ENCODE measurements at regions not wholly inside any gene's neighbourhood (a gene's known extent, or its start where the extent isn't known, plus 50 kb on each side); places are given as distances from the start of the nearest gene placed in this dataset.
A peak's percentile ranks its signal among the peaks of the same experiment; 100 is the strongest.

DNA sequence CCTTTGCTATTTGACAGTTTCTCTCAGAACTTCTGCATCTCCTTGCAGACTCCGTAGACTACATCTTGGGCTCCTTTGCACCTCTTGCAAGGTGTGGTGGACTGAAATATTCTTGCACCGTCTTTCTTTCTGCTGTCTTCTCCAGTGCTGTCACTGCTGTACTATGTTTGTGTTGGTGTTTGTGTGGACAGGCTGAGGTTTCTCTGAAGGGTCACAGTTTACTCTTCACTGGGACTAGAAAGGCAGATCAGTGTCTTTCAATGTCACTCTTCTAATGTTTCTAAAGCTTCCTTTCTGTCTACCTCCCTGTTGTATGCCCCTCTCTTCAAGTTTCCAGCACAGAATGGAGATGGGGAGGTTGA, 410.0 kb upstream of the CD180 start:
- Mint-ChIP-seq H3K27ac (peak overlapping the region in 1 of 3 donors; percentile 32), H3K4me3 (no peak overlapping the region), H3K27me3 (peaks cover 11% of the 10 kb centered on the region), H3K9me3 (peaks cover 0 to 10% (median 4%) of the 10 kb centered on the region in 7 donors), H3K36me3 (peaks cover under 1% of the 10 kb centered on the region), H3K4me1 (no peaks in the 10 kb centered on the region)
- no peaks in the 10 kb centered on the region for H3K27me3 ChIP-seq (ENCODE audit: control insufficient read depth, insufficient read depth, low read length)
- H3K4me3 ChIP-seq (ENCODE audit: low read depth, low read length) = no peak overlapping the region
- H3K9me3 ChIP-seq (ENCODE audit: control insufficient read depth in 2 of 2, low read length in 2 of 2) = no peaks in the 10 kb centered on the region
- DNase-seq (no peak), ATAC-seq (ENCODE audit: low read depth in 2 of 2) (no peak)
- no peaks in the 10 kb centered on the region for H3K36me3 ChIP-seq (ENCODE audit: control insufficient read depth, insufficient read depth, low read length)
- no peaks in the 10 kb centered on the region for H3K4me1 ChIP-seq (ENCODE audit: control insufficient read depth, insufficient read depth, low read length, poor library complexity, severe bottlenecking)
- no peak overlapping the region for H3K27ac ChIP-seq (ENCODE audit: insufficient read depth, low read length, poor library complexity, severe bottlenecking)

DNA sequence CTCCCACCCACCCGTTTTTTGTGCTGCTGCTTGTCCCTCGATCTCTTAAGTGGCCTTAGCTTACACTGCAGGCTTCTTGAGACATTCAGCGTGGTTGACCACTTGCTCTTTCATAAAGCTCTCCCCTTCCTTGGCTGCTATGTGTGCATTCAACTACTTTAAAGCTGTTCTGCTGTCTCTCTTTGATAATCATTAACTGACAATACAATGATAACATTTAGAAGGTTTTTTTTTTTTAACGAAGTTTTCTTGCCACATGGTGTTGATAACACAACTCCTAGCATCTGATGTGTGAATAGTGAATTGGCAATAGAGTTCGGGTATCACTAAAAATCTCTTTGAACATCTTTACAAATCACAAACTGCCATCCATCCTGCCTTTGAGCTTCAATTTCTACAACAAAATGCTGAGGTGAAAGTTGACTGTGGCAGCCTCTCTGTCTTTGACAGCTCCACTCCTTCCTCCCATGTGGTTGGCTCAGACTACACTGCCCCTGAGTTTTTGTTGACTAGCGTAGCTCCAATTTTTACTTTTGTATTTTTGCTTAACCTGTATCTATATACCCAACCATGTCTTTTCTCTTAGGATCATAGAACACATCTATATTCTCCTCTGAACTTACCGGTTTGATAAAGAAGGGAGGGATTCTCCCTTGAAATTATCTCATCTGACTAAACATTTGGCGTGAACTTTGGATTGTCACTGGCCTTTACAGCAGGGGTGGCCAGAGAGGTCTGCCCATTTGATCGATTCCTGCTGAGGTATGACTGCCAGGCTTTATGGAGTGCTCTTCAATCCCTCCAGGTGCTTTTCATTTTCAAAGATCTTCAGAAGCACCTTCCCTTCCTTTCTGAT, 409.4 kb upstream of the CD180 start:
- Mint-ChIP-seq H3K4me3 (peak overlapping the region in 1 of 4 donors; percentile 56), H3K27ac (peak overlapping the region in 1 of 3 donors; percentile 24), H3K36me3 (peaks cover 5% of the 10 kb centered on the region), H3K9me3 (peaks cover 0 to 15% (median 4%) of the 10 kb centered on the region in 7 donors), H3K27me3 (peaks cover 11% of the 10 kb centered on the region), H3K4me1 (no peaks in the 10 kb centered on the region)
- Histone ChIP-seq H3K9me3 (ENCODE audit: control insufficient read depth in 2 of 2, low read length in 2 of 2) (no peaks in the 10 kb centered on the region), H3K4me3 (ENCODE audit: low read depth, low read length) (no peak overlapping the region), H3K36me3 (ENCODE audit: control insufficient read depth, insufficient read depth, low read length) (no peaks in the 10 kb centered on the region), H3K4me1 (ENCODE audit: control insufficient read depth, insufficient read depth, low read length, poor library complexity, severe bottlenecking) (no peaks in the 10 kb centered on the region), H3K27me3 (ENCODE audit: control insufficient read depth, insufficient read depth, low read length) (no peaks in the 10 kb centered on the region), H3K27ac (ENCODE audit: insufficient read depth, low read length, poor library complexity, severe bottlenecking) (no peak overlapping the region)
- ATAC-seq (ENCODE audit: low read depth in 2 of 2) (no peak), DNase-seq (no peak)

DNA sequence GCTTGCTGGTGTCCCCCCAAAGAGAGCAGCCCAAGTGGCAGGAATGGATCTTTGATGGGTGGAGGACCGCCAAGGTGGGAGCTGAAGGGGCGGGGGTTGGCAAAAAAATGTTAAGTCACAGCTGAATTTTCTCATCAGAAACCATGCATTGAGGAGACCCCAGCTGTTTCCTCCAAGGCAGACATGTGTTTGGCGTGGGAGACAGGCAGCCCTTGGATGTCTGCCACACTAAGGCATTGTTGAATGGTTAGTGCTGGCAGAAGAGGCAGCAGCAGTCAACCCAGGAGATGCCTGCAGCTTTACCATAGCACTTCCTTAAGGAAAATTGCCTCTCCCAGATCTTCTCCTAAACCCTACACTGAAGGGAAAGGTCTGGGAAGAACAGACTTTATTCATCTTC, 394.9 kb upstream of the CD180 start:
- H3K36me3 ChIP-seq (ENCODE audit: control insufficient read depth, insufficient read depth, low read length) = no peaks in the 10 kb centered on the region
- H3K4me3 Mint-ChIP-seq = no peak overlapping the region

DNA sequence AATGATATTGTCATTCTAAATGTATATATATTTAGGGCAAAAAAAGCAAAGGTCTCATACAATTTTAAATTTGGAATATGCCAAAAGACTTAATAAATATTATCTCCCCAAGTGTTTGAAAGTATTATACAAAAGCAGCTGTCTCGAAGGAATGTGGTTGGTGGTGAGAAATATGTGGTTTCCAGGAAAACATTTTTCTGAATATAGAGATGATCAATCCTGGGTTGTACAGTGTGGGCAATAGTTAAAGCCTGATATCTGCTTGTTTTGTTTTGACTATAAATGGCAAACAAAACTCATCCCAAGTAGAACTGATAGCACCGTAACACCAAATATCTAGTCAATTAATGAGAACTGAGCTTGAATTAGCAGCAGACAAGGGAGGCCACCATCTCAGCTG, 391.8 kb upstream of the CD180 start:
- H3K4me1 ChIP-seq (ENCODE audit: control insufficient read depth, insufficient read depth, low read length, poor library complexity, severe bottlenecking) = no peaks in the 10 kb centered on the region
- Mint-ChIP-seq H3K9me3 (peaks cover 0 to 2% (median 0%) of the 10 kb centered on the region in 7 donors), H3K36me3 (no peaks in the 10 kb centered on the region), H3K27ac (no peak overlapping the region), H3K27me3 (peaks cover 5% of the 10 kb centered on the region), H3K4me3 (no peak overlapping the region), H3K4me1 (peaks cover 0 to 2% (median 0%) of the 10 kb centered on the region in 4 donors)
- H3K27ac ChIP-seq (ENCODE audit: insufficient read depth, low read length, poor library complexity, severe bottlenecking) = no peak overlapping the region
- no peak for DNase-seq
- no peaks in the 10 kb centered on the region for H3K9me3 ChIP-seq (ENCODE audit: control insufficient read depth in 2 of 2, low read length in 2 of 2)
- no peak overlapping the region for H3K4me3 ChIP-seq (ENCODE audit: low read depth, low read length)
- ATAC-seq (ENCODE audit: low read depth in 2 of 2) = no peak
- H3K36me3 ChIP-seq (ENCODE audit: control insufficient read depth, insufficient read depth, low read length) = no peaks in the 10 kb centered on the region
- H3K27me3 ChIP-seq (ENCODE audit: control insufficient read depth, insufficient read depth, low read length) = no peaks in the 10 kb centered on the region

More for the DNA sequence above, 394.9 kb upstream of the CD180 start:
- Histone ChIP-seq H3K4me3 (ENCODE audit: low read depth, low read length) (no peak overlapping the region), H3K27ac (ENCODE audit: insufficient read depth, low read length, poor library complexity, severe bottlenecking) (no peak overlapping the region), H3K27me3 (ENCODE audit: control insufficient read depth, insufficient read depth, low read length) (no peaks in the 10 kb centered on the region), H3K4me1 (ENCODE audit: control insufficient read depth, insufficient read depth, low read length, poor library complexity, severe bottlenecking) (no peaks in the 10 kb centered on the region), H3K9me3 (ENCODE audit: control insufficient read depth in 2 of 2, low read length in 2 of 2) (no peaks in the 10 kb centered on the region)
- no peaks in the 10 kb centered on the region for H3K36me3 Mint-ChIP-seq
- H3K9me3 Mint-ChIP-seq = peaks cover 0 to 5% (median 0%) of the 10 kb centered on the region in 7 donors
- no peak for DNase-seq
- no peak overlapping the region for H3K27ac Mint-ChIP-seq
- H3K27me3 Mint-ChIP-seq = no peaks in the 10 kb centered on the region
- ATAC-seq (ENCODE audit: low read depth in 2 of 2) = no peak
- H3K4me1 Mint-ChIP-seq = peaks cover 0 to 2% (median 0%) of the 10 kb centered on the region in 4 donors

DNA sequence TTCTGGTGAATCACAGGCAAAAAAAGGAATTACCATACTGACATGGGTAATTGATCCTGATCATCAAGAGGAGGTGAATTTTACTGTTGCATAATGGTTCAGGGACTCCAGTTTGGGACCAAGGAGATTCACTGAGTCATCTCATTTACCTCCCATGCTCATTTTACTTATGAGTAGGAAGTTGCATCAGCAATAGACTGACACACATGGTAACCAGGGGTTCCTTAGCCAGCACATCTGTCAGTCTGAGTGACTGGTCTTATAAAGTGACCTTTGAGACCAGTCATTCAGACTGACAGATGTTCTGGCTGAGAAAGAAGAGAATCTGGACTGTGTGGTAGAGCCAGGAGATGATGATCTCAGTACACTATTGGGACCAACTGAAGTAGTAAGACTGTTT, 384.6 kb upstream of the CD180 start:
- H3K9me3 ChIP-seq (ENCODE audit: control insufficient read depth in 2 of 2, low read length in 2 of 2) = no peaks in the 10 kb centered on the region

DNA sequence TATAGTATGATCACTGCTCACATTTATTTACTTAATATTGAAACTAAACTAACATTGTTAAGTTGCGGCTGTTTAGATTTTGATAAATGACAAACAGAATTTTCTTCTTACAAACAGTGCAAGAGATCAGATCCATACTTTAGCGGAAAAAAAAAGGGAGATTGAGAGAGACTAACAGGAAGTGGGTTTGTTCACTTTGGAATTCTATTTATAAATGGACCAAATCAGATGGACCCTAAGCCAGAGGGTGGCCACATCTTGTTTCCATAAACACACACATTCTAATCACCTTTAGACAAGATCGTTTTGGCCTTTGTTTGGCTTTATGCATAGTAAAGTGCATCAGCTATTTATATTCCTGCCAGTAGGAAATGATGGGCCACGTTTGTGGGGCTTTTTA, 381.4 kb upstream of the CD180 start:
- H3K4me1 ChIP-seq (ENCODE audit: control insufficient read depth, insufficient read depth, low read length, poor library complexity, severe bottlenecking) = no peaks in the 10 kb centered on the region
- H3K9me3 Mint-ChIP-seq = peaks cover 0 to 18% (median 2%) of the 10 kb centered on the region in 7 donors
- peaks cover 8% of the 10 kb centered on the region for H3K27me3 Mint-ChIP-seq
- H3K36me3 Mint-ChIP-seq = peaks cover 10% of the 10 kb centered on the region
- H3K27me3 ChIP-seq (ENCODE audit: control insufficient read depth, insufficient read depth, low read length) = no peaks in the 10 kb centered on the region
- no peaks in the 10 kb centered on the region for H3K9me3 ChIP-seq (ENCODE audit: control insufficient read depth in 2 of 2, low read length in 2 of 2)
- no peaks in the 10 kb centered on the region for H3K36me3 ChIP-seq (ENCODE audit: control insufficient read depth, insufficient read depth, low read length)
- no peaks in the 10 kb centered on the region for H3K4me1 Mint-ChIP-seq
- no peak for DNase-seq
- no peak overlapping the region for H3K4me3 Mint-ChIP-seq
- H3K27ac Mint-ChIP-seq = no peak overlapping the region
- H3K4me3 ChIP-seq (ENCODE audit: low read depth, low read length) = no peak overlapping the region
- ATAC-seq (ENCODE audit: low read depth in 2 of 2) = no peak
- H3K27ac ChIP-seq (ENCODE audit: insufficient read depth, low read length, poor library complexity, severe bottlenecking) = no peak overlapping the region

More for the DNA sequence above, 384.6 kb upstream of the CD180 start:
- DNase-seq (no peak), ATAC-seq (ENCODE audit: low read depth in 2 of 2) (no peak)
- Histone ChIP-seq H3K4me1 (ENCODE audit: control insufficient read depth, insufficient read depth, low read length, poor library complexity, severe bottlenecking) (no peaks in the 10 kb centered on the region), H3K4me3 (ENCODE audit: low read depth, low read length) (no peak overlapping the region), H3K27me3 (ENCODE audit: control insufficient read depth, insufficient read depth, low read length) (no peaks in the 10 kb centered on the region), H3K27ac (ENCODE audit: insufficient read depth, low read length, poor library complexity, severe bottlenecking) (no peak overlapping the region), H3K36me3 (ENCODE audit: control insufficient read depth, insufficient read depth, low read length) (no peaks in the 10 kb centered on the region)
- Mint-ChIP-seq H3K4me1 (no peaks in the 10 kb centered on the region), H3K9me3 (peaks cover 0 to 3% (median 0%) of the 10 kb centered on the region in 7 donors), H3K36me3 (peaks cover 4% of the 10 kb centered on the region), H3K27me3 (peaks cover 5% of the 10 kb centered on the region), H3K4me3 (no peak overlapping the region), H3K27ac (no peak overlapping the region)

DNA sequence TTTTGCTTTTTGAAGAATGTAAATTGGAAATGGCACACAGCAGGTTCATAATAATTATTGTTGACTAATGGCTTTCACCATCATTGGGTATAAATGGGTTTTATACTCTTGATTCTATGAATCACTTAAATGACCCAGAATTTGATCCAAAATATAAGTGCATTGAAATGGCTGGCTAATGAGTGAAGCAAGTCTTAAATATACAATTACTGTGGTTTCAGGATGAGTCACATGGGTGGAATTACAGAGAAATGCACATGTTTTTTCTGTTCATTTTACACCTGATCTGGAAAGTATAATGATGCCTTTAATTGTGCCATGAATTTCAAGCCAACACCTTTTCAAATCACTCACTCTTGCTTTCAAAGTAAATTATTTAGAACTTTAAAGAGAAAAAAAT, 380.8 kb upstream of the CD180 start:
- Mint-ChIP-seq H3K27ac (no peak overlapping the region), H3K27me3 (peaks cover 14% of the 10 kb centered on the region), H3K9me3 (peaks cover 0 to 18% (median 2%) of the 10 kb centered on the region in 7 donors), H3K4me3 (no peak overlapping the region), H3K36me3 (peaks cover 10% of the 10 kb centered on the region), H3K4me1 (no peaks in the 10 kb centered on the region)
- Histone ChIP-seq H3K4me1 (ENCODE audit: control insufficient read depth, insufficient read depth, low read length, poor library complexity, severe bottlenecking) (no peaks in the 10 kb centered on the region), H3K9me3 (ENCODE audit: control insufficient read depth in 2 of 2, low read length in 2 of 2) (no peaks in the 10 kb centered on the region), H3K27me3 (ENCODE audit: control insufficient read depth, insufficient read depth, low read length) (no peaks in the 10 kb centered on the region), H3K36me3 (ENCODE audit: control insufficient read depth, insufficient read depth, low read length) (no peaks in the 10 kb centered on the region), H3K27ac (ENCODE audit: insufficient read depth, low read length, poor library complexity, severe bottlenecking) (no peak overlapping the region), H3K4me3 (ENCODE audit: low read depth, low read length) (no peak overlapping the region)
- DNase-seq = no peak
- no peak for ATAC-seq (ENCODE audit: low read depth in 2 of 2)

DNA sequence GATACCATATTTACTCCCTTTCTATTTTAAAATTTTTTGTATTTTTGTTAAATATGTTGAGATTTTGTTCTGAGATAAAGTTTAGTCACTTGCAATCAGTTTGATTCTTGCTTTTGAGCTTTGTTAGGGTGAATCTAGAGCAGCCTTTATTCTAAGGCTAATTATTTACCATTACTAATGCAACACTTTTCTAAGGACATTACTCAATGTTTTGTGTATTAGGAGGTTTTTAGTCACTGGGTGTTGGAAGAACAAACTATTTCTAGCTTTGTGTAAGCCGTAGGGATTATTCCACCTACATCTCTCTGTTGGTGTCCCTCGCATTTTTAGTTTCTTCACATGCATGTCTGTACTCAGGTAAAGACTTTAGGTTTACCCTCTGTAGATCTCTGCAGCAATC, 379.5 kb upstream of the CD180 start:
- DNase-seq (no peak), ATAC-seq (ENCODE audit: low read depth in 2 of 2) (no peak)
- H3K9me3 Mint-ChIP-seq = peaks cover 0 to 18% (median 3%) of the 10 kb centered on the region in 7 donors
- Histone ChIP-seq H3K27ac (ENCODE audit: insufficient read depth, low read length, poor library complexity, severe bottlenecking) (no peak overlapping the region), H3K4me1 (ENCODE audit: control insufficient read depth, insufficient read depth, low read length, poor library complexity, severe bottlenecking) (no peaks in the 10 kb centered on the region), H3K36me3 (ENCODE audit: control insufficient read depth, insufficient read depth, low read length) (no peaks in the 10 kb centered on the region), H3K4me3 (ENCODE audit: low read depth, low read length) (no peak overlapping the region), H3K9me3 (ENCODE audit: control insufficient read depth in 2 of 2, low read length in 2 of 2) (no peaks in the 10 kb centered on the region), H3K27me3 (ENCODE audit: control insufficient read depth, insufficient read depth, low read length) (no peaks in the 10 kb centered on the region)
- H3K27me3 Mint-ChIP-seq = peaks cover 18% of the 10 kb centered on the region
- H3K27ac Mint-ChIP-seq = no peak overlapping the region
- no peak overlapping the region for H3K4me3 Mint-ChIP-seq
- H3K36me3 Mint-ChIP-seq = peaks cover 10% of the 10 kb centered on the region
- H3K4me1 Mint-ChIP-seq = no peaks in the 10 kb centered on the region
